GM08714 (cell line): ENCODE measurements at regions not wholly inside any gene's neighbourhood (a gene's known extent, or its start where the extent isn't known, plus 50 kb on each side); places are given as distances from the start of the nearest gene placed in this dataset.

ENCODE experiments used
- H3K4me3 ChIP-seq: fragments of 200-500 bp; sonication (Bioruptor generic); 2 replicates; pipeline ENCODE4 v1.5.1; 2014; ENCODE audit warnings: mild to moderate bottlenecking, low read length, inconsistent platforms
- ZNF274 ChIP-seq: IDR thresholded peaks from 2 replicates; pipeline ENCODE4 v1.6.1; 2012; ENCODE audit warnings: mild to moderate bottlenecking, low read depth, low read length

GRCh38 chr2:48162742-48163141 is 151.7 kb upstream of the FOXN2 start:
- no peak overlapping the region for H3K4me3 ChIP-seq
- TF ChIP-seq ZNF274: no peak

GRCh38 chr2:48165070-48165753 is 149.3 kb upstream of the FOXN2 start:
- TF ChIP-seq ZNF274: no peak
- no peak overlapping the region for H3K4me3 ChIP-seq

- TF ChIP-seq ZNF274: no peak
- no peak overlapping the region for H3K4me3 ChIP-seq
These were observed 145.3 kb upstream of the FOXN2 start for GRCh38 chr2:48169141-48169592.

GRCh38 chr2:48170281-48170680 is 144.2 kb upstream of the FOXN2 start:
- no peak overlapping the region for H3K4me3 ChIP-seq
- no peak for TF ChIP-seq ZNF274

GRCh38 chr2:48173141-48173540 is 141.3 kb upstream of the FOXN2 start:
- no peak for TF ChIP-seq ZNF274

GRCh38 chr2:48174503-48174902 is 140.0 kb upstream of the FOXN2 start:
- H3K4me3 ChIP-seq: no peak overlapping the region

More at GRCh38 chr2:48173141-48173540, 141.3 kb upstream of the FOXN2 start:
- no peak overlapping the region for H3K4me3 ChIP-seq

GRCh38 chr2:48175254-48175653 is 139.2 kb upstream of the FOXN2 start:
- no peak overlapping the region for H3K4me3 ChIP-seq
- TF ChIP-seq ZNF274: no peak

More at GRCh38 chr2:48174503-48174902, 140.0 kb upstream of the FOXN2 start:
- no peak for TF ChIP-seq ZNF274

- no peak overlapping the region for H3K4me3 ChIP-seq
- TF ChIP-seq ZNF274: no peak
These were observed 138.8 kb upstream of the FOXN2 start for GRCh38 chr2:48175656-48176055.

GRCh38 chr2:48176876-48177275 is 137.6 kb upstream of the FOXN2 start:
- TF ChIP-seq ZNF274: no peak
- no peak overlapping the region for H3K4me3 ChIP-seq

- H3K4me3 ChIP-seq: no peak overlapping the region
- TF ChIP-seq ZNF274: no peak
These were observed 135.9 kb upstream of the FOXN2 start for GRCh38 chr2:48178611-48179010.

GRCh38 chr2:48180557-48180956 is 133.9 kb upstream of the FOXN2 start:
- no peak for TF ChIP-seq ZNF274
- no peak overlapping the region for H3K4me3 ChIP-seq

GRCh38 chr2:48183276-48183675 is 131.2 kb upstream of the FOXN2 start:
- no peak overlapping the region for H3K4me3 ChIP-seq
- TF ChIP-seq ZNF274: no peak

GRCh38 chr2:48183991-48184390 is 130.5 kb upstream of the FOXN2 start:
- TF ChIP-seq ZNF274: no peak
- H3K4me3 ChIP-seq: no peak overlapping the region

- TF ChIP-seq ZNF274: no peak
- H3K4me3 ChIP-seq: no peak overlapping the region
These were observed 127.0 kb upstream of the FOXN2 start for GRCh38 chr2:48187503-48187902.

GRCh38 chr2:48189552-48190228 is 124.8 kb upstream of the FOXN2 start:
- no peak for TF ChIP-seq ZNF274
- no peak overlapping the region for H3K4me3 ChIP-seq
